HepG2 (cell line): ENCODE measurements at regions not wholly inside any gene's neighbourhood (a gene's known extent, or its start where the extent isn't known, plus 50 kb on each side); places are given as distances from the start of the nearest gene placed in this dataset.

Experiments used
- ATAC-seq: fragments of 200-7000 bp; cut with Tn5 transposase; 3 replicates; pipeline ENCODE4 v1.9.1; 2020; ENCODE audit warnings: mild to moderate bottlenecking, moderate library complexity
- BruUV-seq: library from RNA; stranded (reverse); fragments of 400-500 nt; replicated peaks from 2 replicates; lab custom pipeline; 2021; lab: Mats Ljungman, UMichigan
- CTCF ChIA-PET: fragments of 300-600 bp; formaldehyde crosslinking; extraction: SDS; loops from one replicate; lab custom pipeline; 2021; ENCODE audit warnings: low total read pairs, inconsistent platforms, low intra/inter-chr PET ratio; lab: Yijun Ruan, JAX
- POLR2A ChIA-PET: fragments of 350-600 bp; sonication (Branson Sonifier 250); formaldehyde crosslinking; loops from one replicate; lab custom pipeline; 2020; ENCODE audit warnings: antibody characterized with exemption, inconsistent platforms; lab: Yijun Ruan, JAX
- DNase-seq: peaks from one replicate; pipeline ENCODE4 v3.0.0-alpha.2; 2015; ENCODE audit warnings: low spot score
- FAIRE-seq: peaks from 3 replicates; lab custom pipeline; 2011; peaks lifted over from hg19 to GRCh38; lab: Jason Lieb, UNC
- H2AFZ ChIP-seq: one replicate; pipeline ENCODE4 v1.6.1; 2011; ENCODE audit warnings: low read length, inconsistent platforms
- H3K27ac ChIP-seq: fragments of 300-600 bp; 3 replicates; pipeline ENCODE4 v1.8.0; 2011; ENCODE audit warnings: mixed run types, mild to moderate bottlenecking, mixed read lengths, low read length, inconsistent platforms; ENCODE audit not compliant: insufficient read depth; ENCODE audit errors: extremely low read length
- H3K27me3 ChIP-seq, 2 experiments: fragments of 200-600 bp in 1 of 2; 2 replicates in 1 of 2; 3 replicates in 1 of 2; pipeline versions ENCODE4 v1.6.0 to v1.8.0; 2011; ENCODE audit warnings: low read length in 2 of 2, mild to moderate bottlenecking in 2 of 2, moderate library complexity in 2 of 2, inconsistent platforms in 1 of 2; ENCODE audit not compliant: insufficient read depth in 2 of 2, control insufficient read depth in 1 of 2
- H3K36me3 ChIP-seq, 2 experiments: fragments of 200-600 bp in 1 of 2; replicated peaks in 1 of 2; 2 replicates in 1 of 2; 3 replicates in 1 of 2; pipeline versions ENCODE4 v1.5.1 to v1.8.0; 2011; ENCODE audit warnings: low read length in 2 of 2, inconsistent platforms in 1 of 2; ENCODE audit not compliant: insufficient read depth in 2 of 2, control insufficient read depth in 1 of 2
- H3K4me1 ChIP-seq: 2 replicates; pipeline ENCODE4 v1.5.1; 2012; ENCODE audit warnings: low read length, inconsistent platforms; ENCODE audit not compliant: insufficient read depth
- H3K4me2 ChIP-seq: 2 replicates; pipeline ENCODE4 v1.6.0; 2011; ENCODE audit warnings: low read depth, low read length, inconsistent platforms
- H3K4me3 ChIP-seq, 3 experiments: fragments of 200-600 bp in 1 of 3; sonication (generic), shearing (Covaris generic) in 1 of 3; replicated peaks in 1 of 3; 2 replicates each; pipeline ENCODE4 v1.5.1; 2011 to 2016; ENCODE audit warnings: low read length in 3 of 3, inconsistent platforms in 2 of 3, low read depth in 2 of 3, mild to moderate bottlenecking in 2 of 3, control low read depth in 1 of 3, mixed read lengths in 1 of 3; ENCODE audit not compliant: insufficient read depth in 1 of 3
- H3K79me2 ChIP-seq: one replicate; pipeline ENCODE4 v1.6.1; 2011; ENCODE audit warnings: low read length, inconsistent platforms; ENCODE audit not compliant: insufficient read depth
- H3K9ac ChIP-seq: 2 replicates; pipeline ENCODE4 v1.6.0; 2011; ENCODE audit warnings: mild to moderate bottlenecking, low read depth, low read length, inconsistent platforms; ENCODE audit not compliant: insufficient read depth
- H3K9me3 ChIP-seq: 2 replicates; pipeline ENCODE4 v1.5.1; 2012; ENCODE audit warnings: mild to moderate bottlenecking, low read length
- H4K20me1 ChIP-seq: 2 replicates; pipeline ENCODE4 v1.6.0; 2011; ENCODE audit warnings: inconsistent platforms, mild to moderate bottlenecking, low read length, moderate library complexity; ENCODE audit not compliant: insufficient read depth
- HOXA9 ChIP-seq: sonication (generic); formaldehyde crosslinking; IDR thresholded peaks from 2 replicates; pipeline ENCODE4 v1.8.1; 2022; ENCODE audit warnings: missing genetic modification reagents, mild to moderate bottlenecking, moderate library complexity, borderline replicate concordance
- NBN ChIP-seq: fragments of 450-650 bp; conservative IDR thresholded peaks from 2 replicates; pipeline ENCODE4 v1.6.1; 2017
- POGZ ChIP-seq: sonication (generic); formaldehyde crosslinking; IDR thresholded peaks from 2 replicates; pipeline ENCODE4 v1.4.0; 2020; ENCODE audit warnings: mild to moderate bottlenecking, missing genetic modification reagents
- POLR2A ChIP-seq, 2 experiments: IDR thresholded peaks; 2 replicates each; pipeline ENCODE4 v1.6.1; 2011; ENCODE audit warnings: low read depth in 2 of 2, low read length in 2 of 2, mild to moderate bottlenecking in 1 of 2, moderate library complexity in 1 of 2; ENCODE audit not compliant: insufficient read depth in 1 of 2
- SNRNP70 ChIP-seq: fragments of 200-400 bp; formaldehyde crosslinking; IDR thresholded peaks from 2 replicates; pipeline ENCODE4 v1.6.1; 2017; ENCODE audit warnings: mild to moderate bottlenecking, low read depth, low read length, moderate library complexity
- TCF12 ChIP-seq, 2 experiments: fragments of 450-650 bp in 1 of 2; sonication (generic) in 1 of 2; formaldehyde crosslinking in 1 of 2; IDR thresholded peaks; 2 replicates each; pipeline versions ENCODE4 v1.6.1 to v1.8.0; 2017 to 2022; ENCODE audit warnings: antibody characterized with exemption in 1 of 2, mild to moderate bottlenecking in 1 of 2, missing genetic modification reagents in 1 of 2, moderate library complexity in 1 of 2
- ZBTB10 ChIP-seq: sonication (generic); formaldehyde crosslinking; IDR thresholded peaks from 2 replicates; pipeline ENCODE4 v1.4.0; 2020; ENCODE audit warnings: missing genetic modification reagents, borderline replicate concordance
- ZC3H4 ChIP-seq: sonication (generic); formaldehyde crosslinking; IDR thresholded peaks from 2 replicates; pipeline ENCODE4 v1.4.0; 2020; ENCODE audit warnings: missing genetic modification reagents, borderline replicate concordance
- ZNF160 ChIP-seq: sonication (generic); formaldehyde crosslinking; IDR thresholded peaks from 2 replicates; pipeline ENCODE4 v1.8.0; 2022; ENCODE audit warnings: mild to moderate bottlenecking, inconsistent platforms, missing genetic modification reagents
- ZNF264 ChIP-seq: sonication (generic); formaldehyde crosslinking; IDR thresholded peaks from 2 replicates; pipeline ENCODE4 v1.4.0; 2020; ENCODE audit warnings: missing genetic modification reagents
- ZNF597 ChIP-seq: sonication (generic); formaldehyde crosslinking; IDR thresholded peaks from 2 replicates; pipeline ENCODE4 v1.5.0; 2020; ENCODE audit warnings: missing genetic modification reagents
- ZNF672 ChIP-seq: sonication (generic); formaldehyde crosslinking; IDR thresholded peaks from 2 replicates; pipeline ENCODE4 v1.8.1; 2022; ENCODE audit warnings: missing genetic modification reagents
- ZNF770 ChIP-seq: sonication (generic); formaldehyde crosslinking; IDR thresholded peaks from 2 replicates; pipeline ENCODE4 v1.5.0; 2020; ENCODE audit warnings: mild to moderate bottlenecking, missing genetic modification reagents
- WGBS: methylation state at CpG from one replicate; pipeline ENCODE4 v1.1.6; 2017; ENCODE audit warnings: low lambda C conversion rate; 5-methylcytosine and 5-hydroxymethylcytosine counted together
- in situ Hi-C: cut with HindIII; loops from 2 replicates; pipeline ENCODE4 v1.10.0; 2017; ENCODE audit warnings: low pct_unique_long_range_greater_than_20kb; ENCODE audit not compliant: extremely low pct_ligation_motif_present
- intact Hi-C: fragments of 100-400 bp; cut with micrococcal nuclease; formaldehyde crosslinking; loops from one replicate; pipeline ENCODE4 v1.10.0; 2022; ENCODE audit not compliant: unreplicated experiment

- TF ChIP-seq ZC3H4 (CRISPR knock-in tag), result no peak
- no peak for TF ChIP-seq POGZ (CRISPR knock-in tag)
- no peak for TF ChIP-seq POLR2A (IDR thresholded peaks at IDR 0.05; ENCODE audit: insufficient read depth in 1 of 2, low read depth in 2 of 2, low read length in 2 of 2)
- TF ChIP-seq ZNF770 (CRISPR knock-in tag), result no peak
- TF ChIP-seq SNRNP70, result no peak
- no peak for TF ChIP-seq ZNF672 (CRISPR knock-in tag)
- TF ChIP-seq HOXA9, result no peak
- H2AFZ ChIP-seq, result no peak overlapping the region
- H3K4me1 ChIP-seq, result no peaks in the 10 kb centered on the region
- H3K27ac ChIP-seq, result no peak overlapping the region
- H3K9ac ChIP-seq, result no peak overlapping the region
- no peaks in the 10 kb centered on the region for H3K79me2 ChIP-seq
- WGBS, result 5% methylated on average over 4 of the region's 4 CpGs
- no peak overlapping the region for H3K4me3 ChIP-seq
- no peak overlapping the region for H3K4me2 ChIP-seq
- no peaks in the 10 kb centered on the region for H4K20me1 ChIP-seq
- ChIA-PET POLR2A (no interaction called here), CTCF (no interaction called here)
- in situ Hi-C loops (no loop called here), intact Hi-C loops (no loop called here)
- no peaks in the 10 kb centered on the region for H3K9me3 ChIP-seq
- DNase-seq (no peak), ATAC-seq (no peak), FAIRE-seq (no peak)
- no peaks in the 10 kb centered on the region for H3K27me3 ChIP-seq
- no peaks in the 10 kb centered on the region for H3K36me3 ChIP-seq
- BruUV-seq, result no TSS peak
Observed at GRCh38 chr13:68467160-68467559, 1237.0 kb upstream of the PCDH9 start.

GRCh38 chr13:68440874-68441273 lies 1210.7 kb upstream of the PCDH9 start:
- no peak overlapping the region for H3K9ac ChIP-seq
- H3K36me3 ChIP-seq, result no peaks in the 10 kb centered on the region
- BruUV-seq, result no TSS peak
- no peaks in the 10 kb centered on the region for H3K4me1 ChIP-seq
- no peak overlapping the region for H2AFZ ChIP-seq
- no peak for FAIRE-seq
- ATAC-seq, result no peak
- ChIA-PET CTCF (no interaction called here), POLR2A (no interaction called here)
- TF ChIP-seq NBN, result no peak
- no peak for TF ChIP-seq ZNF264 (CRISPR knock-in tag)
- TF ChIP-seq TCF12 (IDR thresholded peaks at IDR 0.05), result no peak
- TF ChIP-seq TCF12 (CRISPR knock-in tag; IDR thresholded peaks at IDR 0.05), result no peak
- TF ChIP-seq ZBTB10 (CRISPR knock-in tag), result no peak
- no peak for TF ChIP-seq ZNF160 (CRISPR knock-in tag)
- no peak for TF ChIP-seq ZNF597 (CRISPR knock-in tag)
- intact Hi-C loops, result no loop called here
- no peak overlapping the region for H3K4me2 ChIP-seq
- H3K79me2 ChIP-seq, result no peaks in the 10 kb centered on the region
- no peaks in the 10 kb centered on the region for H3K27me3 ChIP-seq
- H3K9me3 ChIP-seq, result no peaks in the 10 kb centered on the region
- DNase-seq, result no peak
- no peaks in the 10 kb centered on the region for H4K20me1 ChIP-seq
- no peak overlapping the region for H3K4me3 ChIP-seq
- no peak overlapping the region for H3K27ac ChIP-seq
- in situ Hi-C loops, result no loop called here
